H9 (cell line): ENCODE measurements at regions not wholly inside any gene's neighbourhood (a gene's known extent, or its start where the extent isn't known, plus 50 kb on each side); places are given as distances from the start of the nearest gene placed in this dataset.

ENCODE experiments used
- DNase-seq: peaks from one replicate; pipeline ENCODE4 v3.0.0-alpha.2; 2017
- H2AFZ ChIP-seq: one replicate; pipeline ENCODE4 v1.6.1; 2013; ENCODE audit warnings: mild to moderate bottlenecking, low read length, control low read depth, moderate library complexity
- H2AK5ac ChIP-seq: 2 replicates; pipeline ENCODE4 v1.6.1; 2013; ENCODE audit warnings: low read length, control low read depth, mixed read lengths; ENCODE audit not compliant: insufficient read length
- H2BK120ac ChIP-seq: one replicate; pipeline ENCODE4 v1.6.1; 2013; ENCODE audit warnings: low read depth, mild to moderate bottlenecking, low read length, control low read depth, inconsistent platforms; ENCODE audit not compliant: poor library complexity, severe bottlenecking
- H2BK12ac ChIP-seq: 2 replicates; pipeline ENCODE4 v1.6.1; 2013; ENCODE audit warnings: low read length, control low read depth, mixed read lengths, low read depth; ENCODE audit not compliant: insufficient read length
- H2BK15ac ChIP-seq: 2 replicates; pipeline ENCODE4 v1.6.1; 2013; ENCODE audit warnings: low read depth, low read length, control low read depth
- H2BK20ac ChIP-seq: one replicate; pipeline ENCODE4 v1.6.1; 2013; ENCODE audit warnings: low read depth, mild to moderate bottlenecking, low read length, control low read depth, inconsistent platforms; ENCODE audit not compliant: poor library complexity, severe bottlenecking
- H2BK5ac ChIP-seq: 2 replicates; pipeline ENCODE4 v1.6.1; 2013; ENCODE audit warnings: low read length, control low read depth, mixed read lengths; ENCODE audit not compliant: insufficient read length
- H3K14ac ChIP-seq: 2 replicates; pipeline ENCODE4 v1.6.1; 2013; ENCODE audit warnings: low read length, control low read depth; ENCODE audit not compliant: insufficient read depth
- H3K18ac ChIP-seq: 2 replicates; pipeline ENCODE4 v1.6.1; 2013; ENCODE audit warnings: low read depth, mild to moderate bottlenecking, mixed read lengths, low read length, control low read depth; ENCODE audit not compliant: insufficient read length
- H3K23ac ChIP-seq: 2 replicates; pipeline ENCODE4 v1.6.1; 2013; ENCODE audit warnings: low read length, control low read depth, mixed read lengths, low read depth; ENCODE audit not compliant: insufficient read length
- H3K23me2 ChIP-seq: 2 replicates; pipeline ENCODE4 v1.6.1; 2013; ENCODE audit warnings: low read depth, mild to moderate bottlenecking, mixed read lengths, low read length, control low read depth; ENCODE audit not compliant: insufficient read length, poor library complexity, severe bottlenecking
- H3K27ac ChIP-seq: 2 replicates; pipeline ENCODE4 v1.5.1; 2013; ENCODE audit warnings: low read length, control low read depth, mixed read lengths, low read depth; ENCODE audit not compliant: insufficient read length
- H3K27me3 ChIP-seq: 2 replicates; pipeline ENCODE4 v1.6.1; 2013; ENCODE audit warnings: low read length, control low read depth, inconsistent platforms; ENCODE audit not compliant: insufficient read depth
- H3K4ac ChIP-seq: 2 replicates; pipeline ENCODE4 v1.6.1; 2013; ENCODE audit warnings: low read depth, mild to moderate bottlenecking, control low read depth, inconsistent platforms, low read length, moderate library complexity
- H3K4me1 ChIP-seq: 2 replicates; pipeline ENCODE4 v1.6.1; 2013; ENCODE audit warnings: low read length, control low read depth, inconsistent platforms; ENCODE audit not compliant: insufficient read depth
- H3K4me2 ChIP-seq: 2 replicates; pipeline ENCODE4 v1.6.1; 2013; ENCODE audit warnings: low read length, control low read depth, mixed read lengths; ENCODE audit not compliant: insufficient read length, insufficient read depth
- H3K56ac ChIP-seq: 2 replicates; pipeline ENCODE4 v1.6.1; 2013; ENCODE audit warnings: low read depth, mild to moderate bottlenecking, mixed read lengths, low read length, control low read depth; ENCODE audit not compliant: insufficient read length
- H3K79me1 ChIP-seq: 2 replicates; pipeline ENCODE4 v1.6.1; 2013; ENCODE audit warnings: low read depth, mild to moderate bottlenecking, moderate library complexity, low read length, control low read depth, inconsistent platforms; ENCODE audit not compliant: insufficient read depth, poor library complexity, severe bottlenecking
- H3K79me2 ChIP-seq: 2 replicates; pipeline ENCODE4 v1.6.1; 2013; ENCODE audit warnings: low read length, control low read depth, inconsistent platforms; ENCODE audit not compliant: insufficient read depth
- H3K9ac ChIP-seq: 2 replicates; pipeline ENCODE4 v1.6.1; 2013; ENCODE audit warnings: low read length, control low read depth, mixed read lengths; ENCODE audit not compliant: insufficient read length; ENCODE audit errors: extremely low read depth
- H3K9me3 ChIP-seq: one replicate; pipeline ENCODE4 v1.6.1; 2013; ENCODE audit warnings: low read depth, low read length, inconsistent platforms; ENCODE audit not compliant: control insufficient read depth
- H3T11ph ChIP-seq: one replicate; pipeline ENCODE4 v1.6.1; 2013; ENCODE audit warnings: mild to moderate bottlenecking, low read length, control low read depth, inconsistent platforms
- H4K20me1 ChIP-seq: one replicate; pipeline ENCODE4 v1.6.1; 2013; ENCODE audit not compliant: control insufficient read depth, insufficient read length, insufficient read depth
- H4K5ac ChIP-seq: 2 replicates; pipeline ENCODE4 v1.6.1; 2013; ENCODE audit warnings: low read depth, mild to moderate bottlenecking, mixed read lengths, low read length, control low read depth; ENCODE audit not compliant: insufficient read length
- H4K8ac ChIP-seq: replicated peaks from 2 replicates; pipeline ENCODE4 v1.6.1; 2013; ENCODE audit warnings: low read length, control low read depth, mixed read lengths, low read depth; ENCODE audit not compliant: insufficient read length
- H4K91ac ChIP-seq: 2 replicates; pipeline ENCODE4 v1.6.1; 2013; ENCODE audit warnings: low read depth, mild to moderate bottlenecking, moderate library complexity, mixed read lengths, low read length, control low read depth; ENCODE audit not compliant: insufficient read length
- H3K27ac Mint-ChIP-seq, 3 experiments: 2 replicates in 2 of 3; 3 replicates in 1 of 3; pipeline ENCODE4 v1.8.0; 2020 to 2021; ENCODE audit warnings: mixed read lengths in 3 of 3, mild to moderate bottlenecking in 1 of 3, moderate library complexity in 1 of 3
- H3K27me3 Mint-ChIP-seq: 2 replicates; pipeline ENCODE4 v1.8.0; 2021; ENCODE audit warnings: low read depth, mild to moderate bottlenecking, moderate library complexity, mixed read lengths
- H3K36me3 Mint-ChIP-seq, 3 experiments: 2 replicates in 2 of 3; 3 replicates in 1 of 3; pipeline ENCODE4 v1.8.0; 2020 to 2021; ENCODE audit warnings: low read depth in 3 of 3, mixed read lengths in 3 of 3; ENCODE audit not compliant: insufficient read depth in 1 of 3
- H3K4me1 Mint-ChIP-seq, 2 experiments: 2 replicates each; pipeline ENCODE4 v1.8.0; 2020; ENCODE audit warnings: mixed read lengths in 2 of 2
- H3K4me3 Mint-ChIP-seq, 2 experiments: 2 replicates in 1 of 2; 3 replicates in 1 of 2; pipeline ENCODE4 v1.8.0; 2020 to 2021; ENCODE audit warnings: mild to moderate bottlenecking in 2 of 2, mixed read lengths in 2 of 2, moderate library complexity in 1 of 2
- H3K9me3 Mint-ChIP-seq, 2 experiments: 2 replicates in 1 of 2; 3 replicates in 1 of 2; pipeline ENCODE4 v1.8.0; 2020; ENCODE audit warnings: mild to moderate bottlenecking in 2 of 2, mixed read lengths in 2 of 2, moderate library complexity in 1 of 2
- WGBS: extraction: QIAGEN DNeasy Blood & Tissue Kit; methylation state at CpG from one replicate; pipeline ENCODE4 v1.1.7; 2013; ENCODE audit warnings: missing lambda C conversion rate, low lambda C conversion rate, mixed read lengths; ENCODE audit not compliant: insufficient read length; ENCODE audit errors: extremely low coverage; 5-methylcytosine and 5-hydroxymethylcytosine counted together
- TF ChIP-seq, protein P1 (sequence below): fragments of 200-600 bp; sonication (generic); conservative IDR thresholded peaks from 3 replicates; pipeline ENCODE4 v1.8.0; 2021; ENCODE audit warnings: antibody characterized with exemption, mild to moderate bottlenecking

DNA sequence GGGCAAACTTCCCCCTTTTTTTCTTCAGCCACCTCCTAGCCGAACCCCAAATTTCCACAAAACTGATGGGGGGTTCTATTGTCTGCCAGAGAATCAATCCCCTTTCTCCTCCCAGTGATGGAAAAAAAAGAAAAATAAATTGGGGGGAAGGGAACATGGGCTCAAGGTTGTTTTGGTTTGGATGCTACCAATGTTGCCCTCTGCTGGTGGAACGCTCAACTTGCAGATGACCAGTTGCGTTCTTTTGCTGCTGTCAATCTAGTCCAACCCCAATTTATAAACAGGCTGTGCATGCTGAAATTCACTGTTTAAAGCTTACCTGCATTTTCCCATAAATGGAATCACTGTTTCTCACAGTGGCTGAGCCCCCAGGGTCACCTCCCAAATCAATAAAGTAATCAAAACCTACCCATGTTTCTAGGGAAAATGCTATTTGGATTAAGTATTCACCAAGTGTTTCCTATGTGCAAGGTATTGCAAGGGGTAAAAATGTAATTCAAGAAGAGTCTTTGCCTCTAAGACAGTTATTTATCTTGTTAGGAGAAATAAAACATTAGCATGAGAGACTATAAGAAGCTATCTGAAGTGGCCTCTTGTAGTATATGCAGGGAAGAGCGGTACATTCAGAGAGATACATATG is 116.7 kb upstream of the TMEM164 start:
- Histone ChIP-seq H3K56ac (no peak overlapping the region), H3T11ph (no peak overlapping the region), H4K91ac (no peak overlapping the region), H3K23ac (no peak overlapping the region), H3K79me2 (no peaks in the 10 kb centered on the region), H4K8ac (no peak overlapping the region), H3K14ac (no peak overlapping the region), H2AK5ac (no peak overlapping the region), H3K79me1 (no peaks in the 10 kb centered on the region), H4K20me1 (no peaks in the 10 kb centered on the region), H3K23me2 (no peaks in the 10 kb centered on the region), H2AFZ (no peak overlapping the region), H2BK20ac (no peak overlapping the region), H3K27me3 (no peaks in the 10 kb centered on the region), H2BK120ac (no peak overlapping the region), H3K4me2 (no peak overlapping the region), H3K27ac (no peak overlapping the region), H3K18ac (no peak overlapping the region), H3K4me1 (no peaks in the 10 kb centered on the region), H4K5ac (no peak overlapping the region), H2BK15ac (no peak overlapping the region), H3K9me3 (no peaks in the 10 kb centered on the region), H2BK5ac (no peak overlapping the region), H3K4ac (no peak overlapping the region), H2BK12ac (no peak overlapping the region), H3K9ac (no peak overlapping the region)
- peaks cover 2 to 3% of the 10 kb centered on the region in 2 experiments; a peak in 2 of 4 replicates for H3K4me1 Mint-ChIP-seq
- TF ChIP-seq, protein P1, sequence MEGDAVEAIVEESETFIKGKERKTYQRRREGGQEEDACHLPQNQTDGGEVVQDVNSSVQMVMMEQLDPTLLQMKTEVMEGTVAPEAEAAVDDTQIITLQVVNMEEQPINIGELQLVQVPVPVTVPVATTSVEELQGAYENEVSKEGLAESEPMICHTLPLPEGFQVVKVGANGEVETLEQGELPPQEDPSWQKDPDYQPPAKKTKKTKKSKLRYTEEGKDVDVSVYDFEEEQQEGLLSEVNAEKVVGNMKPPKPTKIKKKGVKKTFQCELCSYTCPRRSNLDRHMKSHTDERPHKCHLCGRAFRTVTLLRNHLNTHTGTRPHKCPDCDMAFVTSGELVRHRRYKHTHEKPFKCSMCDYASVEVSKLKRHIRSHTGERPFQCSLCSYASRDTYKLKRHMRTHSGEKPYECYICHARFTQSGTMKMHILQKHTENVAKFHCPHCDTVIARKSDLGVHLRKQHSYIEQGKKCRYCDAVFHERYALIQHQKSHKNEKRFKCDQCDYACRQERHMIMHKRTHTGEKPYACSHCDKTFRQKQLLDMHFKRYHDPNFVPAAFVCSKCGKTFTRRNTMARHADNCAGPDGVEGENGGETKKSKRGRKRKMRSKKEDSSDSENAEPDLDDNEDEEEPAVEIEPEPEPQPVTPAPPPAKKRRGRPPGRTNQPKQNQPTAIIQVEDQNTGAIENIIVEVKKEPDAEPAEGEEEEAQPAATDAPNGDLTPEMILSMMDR, result peak; percentile 85
- H3K27me3 Mint-ChIP-seq, result peaks cover 8% of the 10 kb centered on the region
- H3K9me3 Mint-ChIP-seq, result no peaks in the 10 kb centered on the region
- no peak overlapping the region for H3K4me3 Mint-ChIP-seq
- WGBS, result no CpG with 5 or more reads among the region's 4 CpGs
- DNase-seq, result peak; percentile 38
- H3K27ac Mint-ChIP-seq, result no peak overlapping the region
- H3K36me3 Mint-ChIP-seq, result no peaks in the 10 kb centered on the region
